HG03571 (cell line): ENCODE measurements at regions not wholly inside any gene's neighbourhood (a gene's known extent, or its start where the extent isn't known, plus 50 kb on each side); places are given as distances from the start of the nearest gene placed in this dataset.
"Not testable (repeated sequence)": the region's sequence is repeated elsewhere in the genome, so short reads cannot be mapped to it uniquely, and the experiment has no call there.

ENCODE experiments used
- ATAC-seq: cut with Tn5 transposase; IDR thresholded peaks from one replicate; pipeline ENCODE4 v1.9.1; 2021; ENCODE audit not compliant: unreplicated experiment

GRCh38 chr18:1784113-1784512 is 787.2 kb downstream of the METTL4 start:
- no peak for ATAC-seq

- not testable (repeated sequence) for ATAC-seq
These were observed 785.3 kb downstream of the METTL4 start for GRCh38 chr18:1785980-1786379.

GRCh38 chr18:1796636-1797035 is 774.7 kb downstream of the METTL4 start:
- ATAC-seq, result no peak

- no peak for ATAC-seq
These were observed 774.1 kb downstream of the METTL4 start for GRCh38 chr18:1797235-1797634.

GRCh38 chr18:1805521-1805920 is 765.8 kb downstream of the METTL4 start:
- ATAC-seq, result no peak

GRCh38 chr18:1806884-1807615 is 764.3 kb downstream of the METTL4 start:
- ATAC-seq, result no peak

- ATAC-seq, result no peak
These were observed 760.0 kb downstream of the METTL4 start for GRCh38 chr18:1811282-1811681.

- no peak for ATAC-seq
These were observed 746.0 kb downstream of the METTL4 start for GRCh38 chr18:1825296-1825695.

GRCh38 chr18:1840878-1841277 is 730.4 kb downstream of the METTL4 start:
- no peak for ATAC-seq

GRCh38 chr18:1846640-1847039 is 724.7 kb downstream of the METTL4 start:
- no peak for ATAC-seq

GRCh38 chr18:1848716-1849115 is 722.6 kb downstream of the METTL4 start:
- no peak for ATAC-seq

GRCh38 chr18:1849386-1849785 is 721.9 kb downstream of the METTL4 start:
- no peak for ATAC-seq

- ATAC-seq, result not testable (repeated sequence)
These were observed 714.0 kb downstream of the METTL4 start for GRCh38 chr18:1857281-1857680.

GRCh38 chr18:1861473-1861872 is 709.8 kb downstream of the METTL4 start:
- ATAC-seq, result no peak

GRCh38 chr18:1865869-1866268 is 705.4 kb downstream of the METTL4 start:
- no peak for ATAC-seq

- no peak for ATAC-seq
These were observed 699.0 kb downstream of the METTL4 start for GRCh38 chr18:1872274-1872673.

GRCh38 chr18:1875219-1875618 is 696.1 kb downstream of the METTL4 start:
- ATAC-seq, result no peak

- no peak for ATAC-seq
These were observed 686.7 kb downstream of the METTL4 start for GRCh38 chr18:1884623-1885022.

GRCh38 chr18:1891641-1892040 is 679.7 kb downstream of the METTL4 start:
- no peak for ATAC-seq

- no peak for ATAC-seq
These were observed 679.1 kb downstream of the METTL4 start for GRCh38 chr18:1892191-1892590.

GRCh38 chr18:1895456-1896185 is 675.7 kb downstream of the METTL4 start:
- ATAC-seq, result no peak

- ATAC-seq, result no peak
These were observed 664.9 kb downstream of the METTL4 start for GRCh38 chr18:1906421-1906820.
